Keratinocyte (primary cell): ENCODE measurements at regions not wholly inside any gene's neighbourhood (a gene's known extent, or its start where the extent isn't known, plus 50 kb on each side); places are given as distances from the start of the nearest gene placed in this dataset.

Experiments used
- DNase-seq: peaks from one replicate; pipeline ENCODE4 v3.0.0-alpha.2; 2011; ENCODE audit warnings: low read depth, missing footprints, low spot score
- FAIRE-seq: peaks from 2 replicates; lab custom pipeline; 2011; peaks lifted over from hg19 to GRCh38; lab: Jason Lieb, UNC
- H2AFZ ChIP-seq: 2 replicates; pipeline ENCODE4 v1.6.0; 2012; ENCODE audit warnings: low read length, control low read depth, inconsistent platforms; ENCODE audit not compliant: control insufficient read depth
- H3K27ac ChIP-seq: 2 replicates; pipeline ENCODE4 v1.5.1; 2011; ENCODE audit warnings: low read length; ENCODE audit not compliant: control insufficient read depth, insufficient read depth
- H3K27me3 ChIP-seq: 3 replicates; pipeline ENCODE4 v1.6.0; 2011; ENCODE audit warnings: low read length; ENCODE audit not compliant: control insufficient read depth, insufficient read depth; ENCODE audit errors: extremely low read depth
- H3K36me3 ChIP-seq, 2 experiments: 2 replicates in 1 of 2; 3 replicates in 1 of 2; pipeline ENCODE4 v1.5.1; 2011; ENCODE audit warnings: low read length in 2 of 2, mild to moderate bottlenecking in 1 of 2; ENCODE audit not compliant: control insufficient read depth in 2 of 2, insufficient read depth in 2 of 2; ENCODE audit errors: extremely low read depth in 1 of 2
- H3K4me1 ChIP-seq: 3 replicates; pipeline ENCODE4 v1.5.1; 2011; ENCODE audit warnings: low read length; ENCODE audit not compliant: control insufficient read depth, insufficient read depth; ENCODE audit errors: extremely low read depth
- H3K4me2 ChIP-seq: 3 replicates; pipeline ENCODE4 v1.6.0; 2011; ENCODE audit warnings: low read depth, low read length; ENCODE audit not compliant: control insufficient read depth, insufficient read depth; ENCODE audit errors: extremely low read depth
- H3K4me3 ChIP-seq, 3 experiments: fragments of 200-600 bp in 1 of 3; sonication (generic) in 1 of 3; 2 replicates in 2 of 3; 3 replicates in 1 of 3; pipeline ENCODE4 v1.5.1; 2011 to 2016; ENCODE audit warnings: low read length in 3 of 3, mild to moderate bottlenecking in 3 of 3, control low read depth in 2 of 3, inconsistent platforms in 1 of 3, low read depth in 1 of 3, mixed read lengths in 1 of 3, mixed run types in 1 of 3, moderate library complexity in 1 of 3; ENCODE audit not compliant: control insufficient read depth in 2 of 3, insufficient read depth in 2 of 3; ENCODE audit errors: extremely low read depth in 1 of 3
- H3K79me2 ChIP-seq: 2 replicates; pipeline ENCODE4 v1.6.0; 2012; ENCODE audit warnings: low read length; ENCODE audit not compliant: control insufficient read depth, insufficient read depth
- H3K9ac ChIP-seq: 3 replicates; pipeline ENCODE4 v1.6.0; 2011; ENCODE audit warnings: low read length; ENCODE audit not compliant: control insufficient read depth, insufficient read depth; ENCODE audit errors: extremely low read depth
- H3K9me1 ChIP-seq: 3 replicates; pipeline ENCODE4 v1.6.0; 2011; ENCODE audit warnings: low read length; ENCODE audit not compliant: control insufficient read depth, insufficient read depth; ENCODE audit errors: extremely low read depth
- H3K9me3 ChIP-seq: 2 replicates; pipeline ENCODE4 v1.5.1; 2012; ENCODE audit warnings: low read depth, low read length; ENCODE audit not compliant: control insufficient read depth
- H4K20me1 ChIP-seq: 3 replicates; pipeline ENCODE4 v1.6.0; 2011; ENCODE audit warnings: low read length; ENCODE audit not compliant: control insufficient read depth, insufficient read depth; ENCODE audit errors: extremely low read depth
- CTCF ChIP-seq, 3 experiments: IDR thresholded peaks in 1 of 3; conservative IDR thresholded peaks in 1 of 3; optimal IDR thresholded peaks in 1 of 3; 2 replicates in 2 of 3; 3 replicates in 1 of 3; pipeline versions ENCODE3 to v1.5.1; 2011; ENCODE audit warnings: low read length in 3 of 3, mild to moderate bottlenecking in 3 of 3, moderate library complexity in 2 of 3, control low read depth in 1 of 3, inconsistent platforms in 1 of 3; ENCODE audit not compliant: insufficient read depth in 2 of 3; ENCODE audit errors: extremely low read depth in 1 of 3
- EZH2 ChIP-seq: IDR thresholded peaks from one replicate; pipeline ENCODE4 v1.6.1; 2012; ENCODE audit warnings: inconsistent platforms, mild to moderate bottlenecking, low read length, moderate library complexity
- dilution Hi-C: fragments of 300-500 bp; cut with MboI; formaldehyde crosslinking; loops from one replicate; pipeline ENCODE4 v1.7.0; 2020; ENCODE audit warnings: low sequenced_read_pairs; ENCODE audit not compliant: extremely low pct_ligation_motif_present

DNA sequence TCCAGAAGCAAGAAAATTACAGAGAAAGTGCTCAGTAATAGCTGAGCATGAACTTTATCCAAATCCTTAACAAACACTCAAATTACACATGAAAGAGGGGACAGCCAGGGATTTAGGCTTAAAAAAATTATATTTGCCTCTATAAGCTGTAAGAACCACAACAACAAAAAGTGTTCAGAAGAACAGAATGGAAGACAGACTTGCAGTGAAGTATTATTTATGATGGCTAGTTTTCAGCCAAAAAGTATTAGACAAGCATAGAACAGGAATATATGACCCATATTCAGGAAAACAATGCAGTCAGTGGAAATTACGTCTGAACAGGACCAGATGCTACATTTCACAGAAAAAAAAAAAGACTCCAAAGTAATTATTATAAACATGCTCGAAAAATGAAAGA, 1246.3 kb downstream of the NCAM2 start:
- Histone ChIP-seq H3K9me3 (no peaks in the 10 kb centered on the region), H3K27me3 (no peaks in the 10 kb centered on the region), H3K36me3 (no peaks in the 10 kb centered on the region), H3K9ac (no peak overlapping the region), H3K4me3 (no peak overlapping the region), H4K20me1 (no peaks in the 10 kb centered on the region), H3K4me2 (no peak overlapping the region), H3K27ac (no peak overlapping the region), H3K4me1 (no peaks in the 10 kb centered on the region), H3K79me2 (no peaks in the 10 kb centered on the region), H2AFZ (no peak overlapping the region), H3K9me1 (no peaks in the 10 kb centered on the region)
- DNase-seq = no peak
- no peak for FAIRE-seq
- dilution Hi-C loops = no loop called here
- TF ChIP-seq CTCF (optimal IDR thresholded peaks at IDR 0.05 in 1 of 3, IDR thresholded peaks at IDR 0.05 in 1 of 3, conservative IDR thresholded peaks at IDR 0.05 in 1 of 3; ENCODE audit: extremely low read depth in 1 of 3, insufficient read depth in 2 of 3, low read length in 3 of 3) (no peak), EZH2 (no peak)

DNA sequence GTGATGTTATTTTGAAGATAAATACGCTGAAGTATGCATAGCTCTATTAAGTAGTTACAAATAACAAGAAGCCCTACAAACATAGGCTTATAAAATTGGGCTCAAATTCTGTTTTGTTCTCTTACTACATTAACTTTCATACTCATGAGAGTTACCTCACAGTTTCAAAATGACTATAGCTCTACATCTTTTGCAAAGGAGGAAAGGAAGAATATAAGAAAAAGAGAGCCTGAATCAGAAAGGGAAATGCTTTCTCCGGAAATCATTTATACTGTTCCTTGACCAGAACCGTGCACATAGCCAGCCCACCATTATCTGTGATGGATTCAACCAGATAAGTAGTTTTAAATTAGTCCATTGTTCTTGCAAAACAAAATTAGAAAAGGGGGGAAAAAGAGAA, 1252.1 kb downstream of the NCAM2 start:
- Histone ChIP-seq H3K4me2 (no peak overlapping the region), H3K4me1 (no peaks in the 10 kb centered on the region), H3K4me3 (no peak overlapping the region), H3K27me3 (no peaks in the 10 kb centered on the region), H2AFZ (no peak overlapping the region), H3K36me3 (no peaks in the 10 kb centered on the region), H4K20me1 (no peaks in the 10 kb centered on the region), H3K9me3 (no peaks in the 10 kb centered on the region), H3K79me2 (no peaks in the 10 kb centered on the region), H3K9ac (no peak overlapping the region), H3K9me1 (no peaks in the 10 kb centered on the region), H3K27ac (no peak overlapping the region)
- DNase-seq = no peak
- FAIRE-seq = no peak
- dilution Hi-C loops = no loop called here
- TF ChIP-seq EZH2 (no peak), CTCF (optimal IDR thresholded peaks at IDR 0.05 in 1 of 3, IDR thresholded peaks at IDR 0.05 in 1 of 3, conservative IDR thresholded peaks at IDR 0.05 in 1 of 3; ENCODE audit: extremely low read depth in 1 of 3, insufficient read depth in 2 of 3, low read length in 3 of 3) (no peak)
